ENCODE measurements at regions not wholly inside any gene's neighbourhood (a gene's known extent, or its start where the extent isn't known, plus 50 kb on each side); places are given as distances from the start of the nearest gene placed in this dataset.
"Not testable (repeated sequence)": the region's sequence is repeated elsewhere in the genome, so short reads cannot be mapped to it uniquely, and the experiment has no call there.

- Histone ChIP-seq H3K27me3 (peaks cover 36% of the 10 kb centered on the region), H3K36me3 (no peaks in the 10 kb centered on the region), H3K4me3 (no peak overlapping the region), H3K9me3 (no peaks in the 10 kb centered on the region), H3K27ac (no peak overlapping the region), H3K4me1 (no peaks in the 10 kb centered on the region)
- 60 to 75% methylated on average over 1 to 8 of the region's 21 CpGs for WGBS, 2 donors (ENCODE audit: low coverage in 1 of 2)
- ATAC-seq = no peak
- no peak for TF ChIP-seq CTCF (IDR thresholded peaks at IDR 0.05)
- TF ChIP-seq EP300 (IDR thresholded peaks at IDR 0.05) = no peak
- no peak for TF ChIP-seq POLR2A (IDR thresholded peaks at IDR 0.05)
- no peak for TF ChIP-seq POLR2AphosphoS5 (IDR thresholded peaks at IDR 0.05)
Observed at GRCh38 chr1:29551123-29551936, 315.0 kb downstream of the PTPRU start.

DNA sequence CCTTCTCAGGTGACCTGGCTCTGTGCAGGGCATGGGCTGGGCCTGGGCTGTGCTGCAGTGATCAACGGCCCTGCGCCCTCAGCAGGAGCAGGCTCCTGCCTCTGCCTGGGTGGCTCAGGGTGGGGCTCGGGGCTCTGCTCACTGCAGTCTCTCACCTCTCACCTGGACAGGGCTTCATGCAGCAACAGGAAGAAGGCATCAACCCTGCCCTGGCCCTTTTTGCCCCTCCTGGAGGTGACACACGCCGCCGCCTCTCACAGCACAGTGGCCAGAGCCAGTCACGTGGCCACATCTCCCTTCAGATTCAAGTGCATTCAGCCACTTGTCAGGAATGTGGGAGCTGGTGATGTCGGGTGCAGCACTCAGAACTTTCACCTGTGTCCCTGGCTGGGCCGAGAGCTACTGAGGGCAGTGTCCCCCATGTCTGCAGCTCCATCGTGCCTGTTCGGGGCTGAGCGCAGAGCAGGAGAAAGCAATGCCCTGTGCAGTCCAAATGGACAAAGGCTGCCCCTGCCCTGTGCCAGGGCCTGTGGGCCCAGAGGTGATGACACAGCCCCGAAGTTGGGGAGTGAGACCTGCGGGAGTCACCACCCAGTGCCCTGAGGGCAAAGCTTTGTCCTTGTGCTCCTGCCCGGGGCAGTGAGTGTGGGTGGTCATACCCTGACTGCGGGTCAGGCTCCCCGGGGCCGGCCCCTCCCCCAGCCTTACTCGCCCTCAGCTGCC is 314.0 kb downstream of the PTPRU start:
- H3K4me3 ChIP-seq = no peak overlapping the region
- TF ChIP-seq EP300 (IDR thresholded peaks at IDR 0.05) (no peak), POLR2A (IDR thresholded peaks at IDR 0.05) (no peak), POLR2AphosphoS5 (IDR thresholded peaks at IDR 0.05) (no peak), CTCF (IDR thresholded peaks at IDR 0.05) (no peak)
- no CpG with 5 or more reads among the region's 19 CpGs for WGBS, 2 donors (ENCODE audit: low coverage in 1 of 2)
- H3K36me3 ChIP-seq = no peaks in the 10 kb centered on the region
- H3K27me3 ChIP-seq = peaks cover 30% of the 10 kb centered on the region
- no peaks in the 10 kb centered on the region for H3K9me3 ChIP-seq
- H3K4me1 ChIP-seq = no peaks in the 10 kb centered on the region
- no peak overlapping the region for H3K27ac ChIP-seq
- ATAC-seq = no peak

- not testable (repeated sequence) for H3K4me1 ChIP-seq, H3K4me3 ChIP-seq, H3K9me3 ChIP-seq, H3K27ac ChIP-seq, ATAC-seq, H3K36me3 ChIP-seq
- WGBS, 2 donors (ENCODE audit: low coverage in 1 of 2) = no CpG with 5 or more reads among the region's 7 CpGs
- peaks cover 30% of the 10 kb centered on the region for H3K27me3 ChIP-seq
Observed at GRCh38 chr1:29549728-29550118, 313.4 kb downstream of the PTPRU start.

- ATAC-seq = no peak
- Histone ChIP-seq H3K4me3 (no peak overlapping the region), H3K27ac (no peak overlapping the region), H3K36me3 (no peaks in the 10 kb centered on the region), H3K27me3 (peaks cover 31% of the 10 kb centered on the region), H3K4me1 (no peaks in the 10 kb centered on the region), H3K9me3 (no peaks in the 10 kb centered on the region)
- TF ChIP-seq POLR2A (IDR thresholded peaks at IDR 0.05) (no peak), POLR2AphosphoS5 (IDR thresholded peaks at IDR 0.05) (no peak), EP300 (IDR thresholded peaks at IDR 0.05) (no peak), CTCF (IDR thresholded peaks at IDR 0.05) (no peak)
- 60 to 64% methylated on average over 1 to 6 of the region's 6 CpGs for WGBS, 2 donors (ENCODE audit: low coverage in 1 of 2)
Observed at GRCh38 chr1:29549001-29549400, 312.7 kb downstream of the PTPRU start.

- Histone ChIP-seq H3K36me3 (no peaks in the 10 kb centered on the region), H3K9me3 (no peaks in the 10 kb centered on the region), H3K27ac (no peak overlapping the region), H3K4me1 (no peaks in the 10 kb centered on the region), H3K27me3 (peaks cover 34% of the 10 kb centered on the region), H3K4me3 (no peak overlapping the region)
- no peak for ATAC-seq
- no peak for TF ChIP-seq POLR2AphosphoS5 (IDR thresholded peaks at IDR 0.05)
- TF ChIP-seq EP300 (IDR thresholded peaks at IDR 0.05) = no peak
- no peak for TF ChIP-seq POLR2A (IDR thresholded peaks at IDR 0.05)
- no peak for TF ChIP-seq CTCF (IDR thresholded peaks at IDR 0.05)
- WGBS, 2 donors (ENCODE audit: low coverage in 1 of 2) = 15% methylated on average over 3 of the region's 5 CpGs; no CpG with 5 or more reads in 1 of the 2 donors
Observed at GRCh38 chr1:29548091-29548490, 311.8 kb downstream of the PTPRU start.
